ENCODE measurements at regions not wholly inside any gene's neighbourhood (a gene's known extent, or its start where the extent isn't known, plus 50 kb on each side); places are given as distances from the start of the nearest gene placed in this dataset.

DNA sequence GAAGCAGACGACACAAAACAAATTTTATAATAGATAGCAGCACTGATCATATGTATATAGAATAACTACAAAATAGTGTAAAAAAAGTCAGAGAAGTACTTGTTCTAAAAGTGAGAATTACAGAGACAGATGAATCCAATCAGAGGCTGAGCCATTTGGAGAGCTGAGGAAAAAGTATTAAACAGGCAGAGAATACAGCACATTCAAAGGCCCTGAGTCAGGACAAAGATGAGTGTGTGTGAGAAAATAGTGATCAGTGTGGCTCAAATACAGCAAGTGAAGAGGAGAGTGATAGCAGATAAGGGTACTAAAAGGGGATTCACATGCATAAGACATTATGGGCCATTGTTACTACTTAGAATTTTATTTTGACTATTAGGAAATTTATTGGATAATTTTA lies 430.6 kb upstream of the BRINP3 start:
- FAIRE-seq, result no peak

DNA sequence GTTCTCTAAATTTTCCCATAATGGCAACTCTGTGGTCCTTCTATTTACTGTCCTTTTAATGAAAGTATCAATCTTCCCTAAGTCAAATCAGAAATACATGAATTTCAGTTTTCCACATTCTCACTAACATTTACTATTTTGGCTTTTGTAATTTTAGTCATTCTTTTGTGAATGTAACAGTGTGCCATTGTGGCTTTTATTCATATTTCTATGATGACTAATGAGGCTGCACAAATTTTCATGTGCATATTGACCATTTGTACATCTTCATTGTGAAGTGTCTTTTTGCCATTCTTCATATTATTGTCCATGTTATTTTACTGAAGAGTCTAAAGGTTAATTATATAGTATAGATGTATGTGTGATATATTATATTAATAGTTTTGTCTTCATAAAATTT lies 431.0 kb upstream of the BRINP3 start:
- Histone ChIP-seq H2AFZ (ENCODE audit: low read length) (no peak overlapping the region), H3K79me2 (ENCODE audit: insufficient read depth, low read length) (no peaks in the 10 kb centered on the region), H4K20me1 (ENCODE audit: insufficient read depth, low read length) (no peaks in the 10 kb centered on the region), H3K4me3 (replicated peaks in 1 of 3; ENCODE audit: insufficient read depth in 1 of 3, low read depth in 2 of 3, low read length in 3 of 3) (no peak overlapping the region), H3K4me1 (ENCODE audit: insufficient read depth, low read length) (no peaks in the 10 kb centered on the region), H3K9ac (ENCODE audit: insufficient read depth, low read depth, low read length) (no peak overlapping the region), H3K27ac (ENCODE audit: extremely low read length, insufficient read depth, low read length) (no peak overlapping the region), H3K36me3 (replicated peaks in 1 of 2; ENCODE audit: control insufficient read depth in 1 of 2, insufficient read depth in 2 of 2, low read length in 2 of 2) (no peaks in the 10 kb centered on the region), H3K9me3 (ENCODE audit: low read length) (peaks cover 23% of the 10 kb centered on the region; the same call in 1 of the 2 replicates), H3K4me2 (ENCODE audit: low read depth, low read length) (no peak overlapping the region), H3K27me3 (ENCODE audit: control insufficient read depth in 1 of 2, insufficient read depth in 2 of 2, low read length in 2 of 2) (no peaks in the 10 kb centered on the region)
- no peak for DNase-seq (ENCODE audit: low spot score)
- intact Hi-C loops (cut with micrococcal nuclease; ENCODE audit: unreplicated experiment) (no loop called here), in situ Hi-C loops (cut with HindIII; ENCODE audit: extremely low pct_ligation_motif_present, low pct_unique_long_range_greater_than_20kb) (no loop called here)
- ChIA-PET POLR2A (no interaction called here), CTCF (ENCODE audit: low intra/inter-chr PET ratio, low total read pairs) (no interaction called here)
- no peak for FAIRE-seq
- ATAC-seq, result no peak
- BruUV-seq (replicated peaks), result no TSS peak
- no peak for TF ChIP-seq POGZ (CRISPR knock-in tag; IDR thresholded peaks at IDR 0.05)
- TF ChIP-seq, protein P1, sequence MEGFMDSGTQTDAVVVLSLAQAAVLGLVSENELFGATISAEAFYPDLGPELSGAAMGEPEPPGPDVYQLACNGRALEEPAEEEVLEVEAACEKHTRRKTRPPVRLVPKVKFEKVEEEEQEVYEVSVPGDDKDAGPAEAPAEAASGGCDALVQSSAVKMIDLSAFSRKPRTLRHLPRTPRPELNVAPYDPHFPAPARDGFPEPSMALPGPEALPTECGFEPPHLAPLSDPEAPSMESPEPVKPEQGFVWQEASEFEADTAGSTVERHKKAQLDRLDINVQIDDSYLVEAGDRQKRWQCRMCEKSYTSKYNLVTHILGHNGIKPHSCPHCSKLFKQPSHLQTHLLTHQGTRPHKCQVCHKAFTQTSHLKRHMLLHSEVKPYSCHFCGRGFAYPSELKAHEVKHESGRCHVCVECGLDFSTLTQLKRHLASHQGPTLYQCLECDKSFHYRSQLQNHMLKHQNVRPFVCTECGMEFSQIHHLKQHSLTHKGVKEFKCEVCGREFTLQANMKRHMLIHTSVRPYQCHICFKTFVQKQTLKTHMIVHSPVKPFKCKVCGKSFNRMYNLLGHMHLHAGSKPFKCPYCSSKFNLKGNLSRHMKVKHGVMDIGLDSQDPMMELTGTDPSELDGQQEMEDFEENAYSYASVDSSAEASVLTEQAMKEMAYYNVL (CRISPR knock-in tag; IDR thresholded peaks at IDR 0.05; ENCODE audit: borderline replicate concordance), result no peak
- no peak for TF ChIP-seq NONO (IDR thresholded peaks at IDR 0.05)
- no peak for TF ChIP-seq NONO (CRISPR knock-in tag; conservative IDR thresholded peaks at IDR 0.05)
- no peak for TF ChIP-seq PAWR (CRISPR knock-in tag; IDR thresholded peaks at IDR 0.05; ENCODE audit: borderline replicate concordance)
- no peak for TF ChIP-seq ZNF850 (CRISPR knock-in tag; conservative IDR thresholded peaks at IDR 0.05)
- TF ChIP-seq ZMAT3 (CRISPR knock-in tag; conservative IDR thresholded peaks at IDR 0.05), result no peak
- no peak for TF ChIP-seq RCOR2 (CRISPR knock-in tag; IDR thresholded peaks at IDR 0.05)
- TF ChIP-seq ZNF383 (CRISPR knock-in tag; IDR thresholded peaks at IDR 0.05; ENCODE audit: borderline replicate concordance), result no peak

More for the DNA sequence above, 430.6 kb upstream of the BRINP3 start:
- intact Hi-C loops (cut with micrococcal nuclease; ENCODE audit: unreplicated experiment) (no loop called here), in situ Hi-C loops (cut with HindIII; ENCODE audit: extremely low pct_ligation_motif_present, low pct_unique_long_range_greater_than_20kb) (no loop called here)
- Histone ChIP-seq H3K4me2 (ENCODE audit: low read depth, low read length) (no peak overlapping the region), H3K27ac (ENCODE audit: extremely low read length, insufficient read depth, low read length) (no peak overlapping the region), H3K79me2 (ENCODE audit: insufficient read depth, low read length) (no peaks in the 10 kb centered on the region), H3K36me3 (replicated peaks in 1 of 2; ENCODE audit: control insufficient read depth in 1 of 2, insufficient read depth in 2 of 2, low read length in 2 of 2) (no peaks in the 10 kb centered on the region), H2AFZ (ENCODE audit: low read length) (no peak overlapping the region), H3K9me3 (ENCODE audit: low read length) (peaks cover 22% of the 10 kb centered on the region; the same call in 1 of the 2 replicates), H3K27me3 (ENCODE audit: control insufficient read depth in 1 of 2, insufficient read depth in 2 of 2, low read length in 2 of 2) (no peaks in the 10 kb centered on the region), H3K4me3 (replicated peaks in 1 of 3; ENCODE audit: insufficient read depth in 1 of 3, low read depth in 2 of 3, low read length in 3 of 3) (no peak overlapping the region), H4K20me1 (ENCODE audit: insufficient read depth, low read length) (no peaks in the 10 kb centered on the region), H3K9ac (ENCODE audit: insufficient read depth, low read depth, low read length) (no peak overlapping the region), H3K4me1 (ENCODE audit: insufficient read depth, low read length) (no peaks in the 10 kb centered on the region)
- WGBS (ENCODE audit: low lambda C conversion rate), result 0% methylated on average over 1 of the region's 1 CpG
- DNase-seq (ENCODE audit: low spot score), result no peak
- no TSS peak for BruUV-seq (replicated peaks)
- TF ChIP-seq RFXAP (CRISPR knock-in tag; IDR thresholded peaks at IDR 0.05; ENCODE audit: borderline replicate concordance), result no peak
- TF ChIP-seq SRSF9 (IDR thresholded peaks at IDR 0.05; ENCODE audit: borderline replicate concordance, insufficient read depth, low read depth, low read length, poor library complexity, severe bottlenecking), result no peak
- TF ChIP-seq, protein P2, sequence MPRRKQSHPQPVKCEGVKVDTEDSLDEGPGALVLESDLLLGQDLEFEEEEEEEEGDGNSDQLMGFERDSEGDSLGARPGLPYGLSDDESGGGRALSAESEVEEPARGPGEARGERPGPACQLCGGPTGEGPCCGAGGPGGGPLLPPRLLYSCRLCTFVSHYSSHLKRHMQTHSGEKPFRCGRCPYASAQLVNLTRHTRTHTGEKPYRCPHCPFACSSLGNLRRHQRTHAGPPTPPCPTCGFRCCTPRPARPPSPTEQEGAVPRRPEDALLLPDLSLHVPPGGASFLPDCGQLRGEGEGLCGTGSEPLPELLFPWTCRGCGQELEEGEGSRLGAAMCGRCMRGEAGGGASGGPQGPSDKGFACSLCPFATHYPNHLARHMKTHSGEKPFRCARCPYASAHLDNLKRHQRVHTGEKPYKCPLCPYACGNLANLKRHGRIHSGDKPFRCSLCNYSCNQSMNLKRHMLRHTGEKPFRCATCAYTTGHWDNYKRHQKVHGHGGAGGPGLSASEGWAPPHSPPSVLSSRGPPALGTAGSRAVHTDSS (CRISPR knock-in tag; conservative IDR thresholded peaks at IDR 0.05), result no peak
- TF ChIP-seq, protein P3, sequence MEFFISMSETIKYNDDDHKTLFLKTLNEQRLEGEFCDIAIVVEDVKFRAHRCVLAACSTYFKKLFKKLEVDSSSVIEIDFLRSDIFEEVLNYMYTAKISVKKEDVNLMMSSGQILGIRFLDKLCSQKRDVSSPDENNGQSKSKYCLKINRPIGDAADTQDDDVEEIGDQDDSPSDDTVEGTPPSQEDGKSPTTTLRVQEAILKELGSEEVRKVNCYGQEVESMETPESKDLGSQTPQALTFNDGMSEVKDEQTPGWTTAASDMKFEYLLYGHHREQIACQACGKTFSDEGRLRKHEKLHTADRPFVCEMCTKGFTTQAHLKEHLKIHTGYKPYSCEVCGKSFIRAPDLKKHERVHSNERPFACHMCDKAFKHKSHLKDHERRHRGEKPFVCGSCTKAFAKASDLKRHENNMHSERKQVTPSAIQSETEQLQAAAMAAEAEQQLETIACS (CRISPR knock-in tag; IDR thresholded peaks at IDR 0.05), result no peak
- no peak for TF ChIP-seq ATAD3A (CRISPR knock-in tag; IDR thresholded peaks at IDR 0.05)
- ATAC-seq, result no peak
- POLR2A ChIA-PET, result no interaction called here
- CTCF ChIA-PET (ENCODE audit: low intra/inter-chr PET ratio, low total read pairs), result no interaction called here

Data from HepG2 (cell line).